D721Med (cell line): ENCODE measurements at regions not wholly inside any gene's neighbourhood (a gene's known extent, or its start where the extent isn't known, plus 50 kb on each side); places are given as distances from the start of the nearest gene placed in this dataset.
"Not testable (repeated sequence)": the region's sequence is repeated elsewhere in the genome, so short reads cannot be mapped to it uniquely, and the experiment has no call there.

ENCODE experiments used
- DNase-seq: peaks from one replicate; pipeline ENCODE4 v3.0.0; 2011; ENCODE audit warnings: low spot score; ENCODE audit not compliant: insufficient read length
- FAIRE-seq: peaks from 2 replicates; lab custom pipeline; 2011; peaks lifted over from hg19 to GRCh38; lab: Jason Lieb, UNC
- TF ChIP-seq, protein P1 (sequence below): IDR thresholded peaks from 2 replicates; pipeline ENCODE4 v1.5.1; 2012; ENCODE audit warnings: mild to moderate bottlenecking, control low read depth; ENCODE audit not compliant: insufficient read depth; ENCODE audit errors: missing control alignments

DNA sequence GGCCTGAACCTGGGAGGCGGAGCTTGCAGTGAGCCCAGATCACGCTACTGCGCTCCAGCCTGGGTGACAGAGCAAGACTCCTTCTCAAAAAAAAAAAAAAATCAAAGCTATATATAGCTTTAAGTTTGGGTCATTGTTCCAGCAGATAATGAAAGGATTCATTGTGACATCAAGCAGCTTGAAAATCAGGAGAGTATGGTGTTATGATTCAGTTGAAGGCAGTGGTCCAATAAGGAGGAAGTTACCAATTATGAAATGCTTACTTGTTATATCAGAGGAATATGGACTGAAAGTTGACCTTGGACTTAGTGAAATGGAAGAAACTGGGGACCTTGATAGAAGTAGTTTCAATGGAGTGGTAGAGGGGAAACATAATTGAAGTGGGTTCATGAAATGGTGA, 140.4 kb upstream of the MAD2L1 start:
- TF ChIP-seq, protein P1, sequence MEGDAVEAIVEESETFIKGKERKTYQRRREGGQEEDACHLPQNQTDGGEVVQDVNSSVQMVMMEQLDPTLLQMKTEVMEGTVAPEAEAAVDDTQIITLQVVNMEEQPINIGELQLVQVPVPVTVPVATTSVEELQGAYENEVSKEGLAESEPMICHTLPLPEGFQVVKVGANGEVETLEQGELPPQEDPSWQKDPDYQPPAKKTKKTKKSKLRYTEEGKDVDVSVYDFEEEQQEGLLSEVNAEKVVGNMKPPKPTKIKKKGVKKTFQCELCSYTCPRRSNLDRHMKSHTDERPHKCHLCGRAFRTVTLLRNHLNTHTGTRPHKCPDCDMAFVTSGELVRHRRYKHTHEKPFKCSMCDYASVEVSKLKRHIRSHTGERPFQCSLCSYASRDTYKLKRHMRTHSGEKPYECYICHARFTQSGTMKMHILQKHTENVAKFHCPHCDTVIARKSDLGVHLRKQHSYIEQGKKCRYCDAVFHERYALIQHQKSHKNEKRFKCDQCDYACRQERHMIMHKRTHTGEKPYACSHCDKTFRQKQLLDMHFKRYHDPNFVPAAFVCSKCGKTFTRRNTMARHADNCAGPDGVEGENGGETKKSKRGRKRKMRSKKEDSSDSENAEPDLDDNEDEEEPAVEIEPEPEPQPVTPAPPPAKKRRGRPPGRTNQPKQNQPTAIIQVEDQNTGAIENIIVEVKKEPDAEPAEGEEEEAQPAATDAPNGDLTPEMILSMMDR = no peak
- no peak for FAIRE-seq
- no peak for DNase-seq

DNA sequence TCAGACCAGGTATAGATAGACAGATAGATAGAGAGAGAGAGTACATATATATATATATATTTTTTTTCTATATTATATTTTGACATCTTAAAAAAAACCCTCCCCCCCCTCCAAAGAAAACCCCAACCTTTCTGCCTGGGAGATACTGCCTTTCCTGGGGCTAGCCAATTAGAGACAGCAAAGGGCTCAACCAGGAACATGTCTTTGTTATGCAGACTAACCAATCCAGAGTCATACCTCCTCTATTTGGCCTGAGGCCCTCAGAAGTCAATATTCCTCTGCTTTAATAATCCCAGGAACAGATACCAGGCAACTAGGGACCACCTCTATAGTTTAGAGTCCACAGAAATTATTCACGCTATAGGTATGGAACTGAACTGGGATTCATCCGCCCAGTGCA, 135.6 kb upstream of the MAD2L1 start:
- FAIRE-seq = no peak
- no peak for DNase-seq
- TF ChIP-seq, protein P1 = no peak

DNA sequence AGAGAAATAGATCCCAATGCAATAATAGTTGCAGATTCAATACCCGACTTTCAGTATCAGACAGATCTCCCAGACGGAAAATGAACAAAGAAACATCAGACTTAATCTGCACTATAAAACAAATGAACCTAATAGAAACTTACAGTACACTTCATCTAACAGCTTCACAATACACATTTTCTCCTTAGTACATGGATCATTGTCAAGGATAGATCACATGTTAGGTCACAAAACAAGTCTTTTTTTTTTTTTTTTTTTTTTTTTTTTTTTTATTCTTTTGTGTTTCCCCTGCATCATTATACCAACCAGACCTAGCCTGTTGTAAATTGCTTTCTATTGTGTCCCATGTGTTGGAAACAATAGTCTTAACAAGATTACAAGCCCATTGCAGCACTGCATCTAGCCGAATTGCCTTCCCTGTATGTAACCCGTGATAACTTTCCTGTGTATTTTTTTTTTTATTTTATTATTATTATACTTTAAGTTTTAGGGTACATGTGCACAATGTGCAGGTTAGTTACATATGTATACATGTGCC, 134.0 kb upstream of the MAD2L1 start:
- FAIRE-seq = peak; percentile 25
- not testable (repeated sequence) for DNase-seq

GRCh38 chr4:120198411-120198810, 131.8 kb upstream of the MAD2L1 start:
- FAIRE-seq (no peak), DNase-seq (no peak)
- TF ChIP-seq, protein P1 = no peak

DNA sequence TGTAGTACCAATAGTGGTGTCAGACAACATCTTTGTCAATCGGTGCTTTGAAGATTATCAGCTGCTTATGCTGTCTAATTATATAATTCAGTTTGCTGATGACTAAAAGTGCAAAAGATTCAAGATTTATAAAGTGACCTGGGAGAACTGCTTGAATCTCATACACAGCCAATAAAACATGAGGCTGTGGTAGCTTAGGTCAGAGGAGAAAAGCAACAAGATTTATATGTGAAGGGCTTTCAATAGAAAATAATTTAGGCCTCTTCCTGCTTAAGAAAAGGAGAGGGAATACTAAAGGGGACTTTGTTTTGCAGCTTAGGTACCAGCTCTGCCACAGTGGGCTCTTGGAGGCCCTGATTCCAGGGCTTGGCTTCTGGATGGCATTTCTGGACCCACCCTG, 111.0 kb upstream of the MAD2L1 start:
- TF ChIP-seq, protein P1 = no peak
- FAIRE-seq = no peak
- DNase-seq = no peak

- TF ChIP-seq, protein P1 = no peak
- FAIRE-seq (no peak), DNase-seq (no peak)
These were observed 108.6 kb upstream of the MAD2L1 start for GRCh38 chr4:120175272-120175671.

DNA sequence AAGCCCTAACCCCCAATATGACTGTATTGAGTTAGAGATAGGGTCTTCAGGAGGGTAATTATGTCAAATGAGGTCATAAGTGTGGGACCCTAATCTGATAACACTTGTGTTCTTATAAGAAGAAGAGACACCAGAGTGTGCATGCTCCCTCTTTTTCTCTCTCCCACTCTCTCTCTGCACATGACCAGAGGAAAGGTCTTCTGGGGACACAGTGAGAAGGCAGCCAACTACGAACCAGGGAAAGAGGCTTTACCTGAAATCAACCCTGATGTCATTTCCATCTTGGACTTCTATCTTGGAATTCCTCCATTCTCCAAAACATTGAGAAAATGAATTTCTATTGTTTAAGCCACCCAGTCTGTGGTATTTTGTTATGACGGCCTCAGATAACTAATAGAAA, 97.2 kb upstream of the MAD2L1 start:
- FAIRE-seq (no peak), DNase-seq (no peak)
- TF ChIP-seq, protein P1 = no peak
